GM19025 (cell line): ENCODE measurements at regions not wholly inside any gene's neighbourhood (a gene's known extent, or its start where the extent isn't known, plus 50 kb on each side); places are given as distances from the start of the nearest gene placed in this dataset.
"Not testable (repeated sequence)": the region's sequence is repeated elsewhere in the genome, so short reads cannot be mapped to it uniquely, and the experiment has no call there.

ENCODE experiments used
- ATAC-seq: cut with Tn5 transposase; IDR thresholded peaks from one replicate; pipeline ENCODE4 v1.9.1; 2021; ENCODE audit warnings: mild to moderate bottlenecking, low read depth, moderate library complexity; ENCODE audit not compliant: unreplicated experiment

- no peak for ATAC-seq
Observed at GRCh38 chr5:12110629-12111028, 206.4 kb upstream of the CTNND2 start.

- no peak for ATAC-seq
Observed at GRCh38 chr5:12109075-12109688, 204.9 kb upstream of the CTNND2 start.

GRCh38 chr5:12102151-12102550, 197.9 kb upstream of the CTNND2 start:
- ATAC-seq, result no peak

- ATAC-seq, result no peak
Observed at GRCh38 chr5:12100542-12100941, 196.3 kb upstream of the CTNND2 start.

GRCh38 chr5:12099296-12099695, 195.1 kb upstream of the CTNND2 start:
- no peak for ATAC-seq

- no peak for ATAC-seq
Observed at GRCh38 chr5:12095808-12096281, 191.6 kb upstream of the CTNND2 start.

- no peak for ATAC-seq
Observed at GRCh38 chr5:12093586-12093985, 189.3 kb upstream of the CTNND2 start.

GRCh38 chr5:12080761-12081160, 176.5 kb upstream of the CTNND2 start:
- no peak for ATAC-seq

- ATAC-seq, result not testable (repeated sequence)
Observed at GRCh38 chr5:12078286-12078685, 174.0 kb upstream of the CTNND2 start.

- no peak for ATAC-seq
Observed at GRCh38 chr5:12073426-12073825, 169.2 kb upstream of the CTNND2 start.

GRCh38 chr5:12072441-12072840, 168.2 kb upstream of the CTNND2 start:
- no peak for ATAC-seq

- no peak for ATAC-seq
Observed at GRCh38 chr5:12071455-12071854, 167.2 kb upstream of the CTNND2 start.

GRCh38 chr5:12023614-12024241, 119.5 kb upstream of the CTNND2 start:
- no peak for ATAC-seq

GRCh38 chr5:12022444-12022843, 118.2 kb upstream of the CTNND2 start:
- no peak for ATAC-seq

GRCh38 chr5:12019306-12019705, 115.1 kb upstream of the CTNND2 start:
- no peak for ATAC-seq

- no peak for ATAC-seq
Observed at GRCh38 chr5:12017007-12017406, 112.8 kb upstream of the CTNND2 start.

GRCh38 chr5:12016159-12016746, 112.0 kb upstream of the CTNND2 start:
- no peak for ATAC-seq

- no peak for ATAC-seq
Observed at GRCh38 chr5:12013351-12013750, 109.1 kb upstream of the CTNND2 start.

- ATAC-seq, result no peak
Observed at GRCh38 chr5:12003680-12004079, 99.4 kb upstream of the CTNND2 start.

- no peak for ATAC-seq
Observed at GRCh38 chr5:11998397-11998796, 94.2 kb upstream of the CTNND2 start.

GRCh38 chr5:11997942-11998341, 93.7 kb upstream of the CTNND2 start:
- no peak for ATAC-seq

- no peak for ATAC-seq
Observed at GRCh38 chr5:11992518-11992917, 88.3 kb upstream of the CTNND2 start.
